Stimulated activated CD4-positive, alpha-beta T cell treated with anti-CD3 and anti-CD28 coated beads, Interleukin-15, amount 100 ng/mL, for 48 hours (primary cell): ENCODE measurements at regions not wholly inside any gene's neighbourhood (a gene's known extent, or its start where the extent isn't known, plus 50 kb on each side); places are given as distances from the start of the nearest gene placed in this dataset.

Experiments used
- DNase-seq, 2 donors: peaks; one replicate each; pipeline ENCODE4 v3.0.0-alpha.2; 2020; ENCODE audit warnings: low read depth in 2 of 2

DNA sequence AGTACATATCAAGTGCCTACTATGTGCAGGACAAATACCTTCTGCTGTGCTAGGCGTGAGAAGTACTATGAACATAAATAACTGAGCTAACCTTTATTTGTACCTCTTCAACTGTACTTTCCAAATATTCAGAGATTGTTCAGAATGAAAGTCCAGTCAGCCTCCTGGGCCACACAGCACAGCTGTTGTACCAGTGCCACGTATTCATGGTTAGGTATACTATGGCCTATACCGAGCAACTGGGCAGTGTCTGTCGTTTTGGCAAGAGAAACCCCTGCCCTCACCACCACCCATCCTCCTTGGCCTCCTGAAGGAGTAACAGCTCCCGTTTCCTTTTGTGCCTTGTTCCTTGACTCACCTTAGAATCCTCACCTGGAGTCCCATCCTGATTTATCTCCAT, 53.0 kb downstream of the RASSF10 start:
- no peak for DNase-seq

DNA sequence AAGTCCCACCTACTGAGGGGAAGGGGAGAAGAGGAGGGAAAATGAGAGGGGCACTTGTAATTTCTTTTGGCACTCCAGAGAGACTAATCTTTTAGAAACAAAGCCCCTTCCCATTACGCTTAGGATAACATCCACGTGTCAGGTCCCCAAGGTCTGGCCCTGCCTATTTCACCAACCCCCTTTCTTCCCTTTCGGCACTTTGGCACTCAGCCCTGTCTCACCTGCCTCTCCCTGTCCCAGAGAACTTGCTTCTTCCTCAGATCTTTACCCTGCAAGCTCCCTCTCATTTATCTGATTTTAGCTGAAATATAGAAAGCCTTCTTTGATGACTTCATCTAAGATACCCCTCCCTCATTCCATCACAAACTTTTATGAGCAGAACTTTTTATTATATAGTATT, 55.5 kb downstream of the RASSF10 start:
- DNase-seq, result no peak

DNA sequence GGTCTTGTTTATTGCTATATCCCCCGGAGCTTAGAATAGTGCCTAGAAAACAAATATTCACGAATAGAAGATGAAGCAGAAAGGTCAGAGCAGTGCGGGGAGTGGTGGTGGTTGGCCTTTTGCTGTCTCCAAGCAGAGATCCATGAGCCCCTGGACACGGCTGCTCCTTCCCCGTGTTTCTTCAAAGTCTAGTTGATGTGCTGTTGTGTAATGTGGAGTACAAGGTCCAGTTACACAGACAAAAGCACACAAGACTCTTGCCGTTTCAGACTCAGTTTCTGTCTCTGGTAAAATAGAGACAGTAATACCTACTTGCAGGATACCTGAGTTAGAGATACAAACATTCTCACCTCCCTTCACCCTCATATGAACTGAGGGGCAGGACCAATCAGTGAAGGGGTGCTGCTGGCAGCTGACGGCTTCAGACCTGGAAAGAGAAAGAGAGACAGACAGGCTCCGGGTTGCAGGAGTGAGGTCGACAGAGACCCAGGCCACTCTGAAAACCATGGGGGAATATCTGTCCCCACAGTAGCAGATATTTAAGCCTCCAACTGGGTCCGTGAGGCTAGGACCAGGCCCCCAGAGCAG, 56.2 kb downstream of the RASSF10 start:
- DNase-seq, result no peak

DNA sequence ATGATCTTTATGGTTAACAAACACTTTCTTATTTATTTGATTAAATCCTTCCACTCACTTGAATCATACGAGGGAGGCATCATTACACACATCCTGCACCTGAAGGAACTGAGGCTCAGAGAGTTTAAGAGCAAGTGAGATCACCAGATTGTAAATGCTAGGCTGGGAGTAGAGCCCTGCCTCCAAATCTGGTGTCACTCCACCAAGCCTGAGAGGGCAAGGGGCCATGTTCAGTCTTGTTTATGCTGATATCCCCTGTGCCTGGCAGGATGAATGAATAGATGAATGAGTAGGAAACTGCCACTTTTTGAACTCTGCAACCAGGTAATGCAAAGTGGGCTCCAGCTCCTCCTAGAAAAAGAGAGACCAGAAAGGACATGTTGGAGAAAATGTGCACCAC, 59.1 kb downstream of the RASSF10 start:
- DNase-seq, result no peak

DNA sequence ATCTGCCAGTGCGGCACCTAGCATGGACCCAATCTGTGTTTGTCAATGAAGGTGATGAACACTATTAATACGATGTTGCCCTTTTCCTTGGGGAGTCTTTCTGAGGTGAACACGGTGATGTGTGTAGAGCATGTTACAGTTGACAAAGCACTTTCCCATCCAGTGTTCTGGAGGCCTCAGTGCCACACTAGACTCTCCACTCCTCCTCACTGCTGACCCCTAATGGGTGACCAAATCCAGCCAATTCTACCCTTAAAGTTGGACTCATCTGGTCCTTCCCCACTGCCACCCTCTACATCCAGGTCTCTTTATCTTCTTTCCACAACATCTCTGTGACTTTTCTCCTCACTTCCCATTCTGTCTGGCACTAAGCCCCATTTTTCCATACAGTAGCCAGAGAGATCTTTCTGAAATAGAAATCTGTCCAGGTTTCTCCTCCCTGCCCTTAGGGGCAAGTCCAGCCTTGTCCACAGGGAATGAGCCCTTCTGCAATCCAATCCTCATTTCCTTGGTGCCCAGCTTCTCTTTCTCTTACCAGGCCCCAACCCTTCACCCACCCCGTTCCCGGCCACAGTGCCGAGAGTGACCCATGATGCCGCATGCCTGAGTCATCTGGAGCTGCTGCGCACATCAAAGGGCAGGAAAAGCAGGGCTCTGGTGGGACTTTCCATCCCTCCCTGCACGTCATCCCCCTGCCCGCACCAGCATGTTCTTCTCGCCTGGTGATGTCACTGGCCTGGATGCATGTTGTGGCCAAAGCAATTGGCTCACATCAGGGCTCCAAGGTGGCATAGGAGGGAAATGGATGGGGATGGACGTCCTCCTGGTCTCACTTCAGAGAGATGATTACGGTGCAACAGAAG, 64.2 kb downstream of the RASSF10 start:
- no peak for DNase-seq

DNA sequence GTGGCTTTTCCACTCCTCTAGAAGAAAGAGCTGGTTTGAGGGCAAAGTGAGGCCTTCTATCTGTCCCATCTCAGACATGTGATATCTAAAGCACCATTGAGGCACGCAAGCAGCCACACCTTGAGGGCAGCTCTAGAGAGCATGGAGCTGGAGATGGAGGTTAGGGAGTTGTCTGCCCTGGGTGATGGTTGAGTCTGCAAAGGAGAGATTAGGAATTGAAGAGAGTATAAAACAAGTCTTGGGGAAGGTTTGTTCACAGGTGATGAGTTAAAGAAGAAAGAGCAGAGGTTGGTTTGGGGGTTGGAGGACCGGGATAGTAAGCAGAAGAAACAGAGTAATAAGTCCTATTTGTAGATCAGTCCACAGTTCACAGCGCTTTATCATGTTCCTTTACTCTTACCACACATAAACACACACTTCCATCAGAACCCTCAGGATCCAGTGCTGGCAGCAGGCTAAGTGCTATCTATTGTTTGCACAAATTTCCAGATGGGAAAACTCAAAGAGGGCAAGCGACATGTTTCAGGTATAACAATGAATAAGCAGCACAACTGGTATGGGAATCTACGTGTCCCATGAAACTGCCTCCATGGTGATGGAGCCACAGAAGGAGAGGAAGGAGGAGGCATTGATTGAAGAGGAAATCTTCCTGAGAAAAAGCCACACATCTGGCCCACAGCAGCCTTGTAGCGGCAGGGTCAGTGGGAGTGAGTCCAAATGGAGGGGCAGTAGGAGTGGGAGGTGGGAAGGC, 65.8 kb downstream of the RASSF10 start:
- no peak for DNase-seq

DNA sequence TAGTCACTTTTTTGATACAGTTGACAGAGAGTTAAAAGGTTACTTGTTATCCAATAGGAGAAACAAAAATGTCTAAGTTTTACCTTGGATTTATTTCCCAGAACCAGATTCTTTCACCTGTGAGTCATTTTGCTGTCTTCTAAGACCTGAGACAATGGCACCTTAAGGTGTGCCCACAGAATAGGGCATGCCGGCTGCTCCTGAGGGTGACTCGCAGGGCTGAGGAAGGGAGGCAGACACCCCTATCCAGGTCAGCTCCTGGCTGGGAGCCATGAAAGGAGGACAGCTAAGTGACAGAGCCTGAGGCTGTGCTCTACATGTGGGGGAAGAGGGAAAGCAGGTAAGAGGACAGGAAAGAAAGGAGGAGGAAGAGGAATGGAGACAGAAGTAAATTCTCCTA, 67.8 kb downstream of the RASSF10 start:
- DNase-seq, result no peak

DNA sequence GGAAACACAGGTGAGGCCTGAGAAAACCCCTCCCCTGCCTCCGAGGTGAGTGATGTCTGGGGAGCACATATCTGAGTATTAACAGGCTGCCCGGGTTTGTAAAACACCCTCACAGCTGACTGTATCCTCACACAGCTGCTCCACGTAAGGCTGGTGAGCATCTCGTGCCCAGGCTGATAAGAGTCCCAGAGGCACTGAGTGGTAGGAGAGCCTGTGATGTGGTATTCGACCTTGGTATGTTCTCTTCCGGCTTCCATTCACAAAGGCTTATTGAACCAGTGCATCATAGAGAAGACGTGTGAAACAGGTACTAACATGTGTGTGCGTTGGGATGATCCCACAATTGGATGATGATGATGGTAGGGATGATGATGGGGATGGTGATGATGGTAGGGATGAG, 71.7 kb downstream of the RASSF10 start:
- no peak for DNase-seq

DNA sequence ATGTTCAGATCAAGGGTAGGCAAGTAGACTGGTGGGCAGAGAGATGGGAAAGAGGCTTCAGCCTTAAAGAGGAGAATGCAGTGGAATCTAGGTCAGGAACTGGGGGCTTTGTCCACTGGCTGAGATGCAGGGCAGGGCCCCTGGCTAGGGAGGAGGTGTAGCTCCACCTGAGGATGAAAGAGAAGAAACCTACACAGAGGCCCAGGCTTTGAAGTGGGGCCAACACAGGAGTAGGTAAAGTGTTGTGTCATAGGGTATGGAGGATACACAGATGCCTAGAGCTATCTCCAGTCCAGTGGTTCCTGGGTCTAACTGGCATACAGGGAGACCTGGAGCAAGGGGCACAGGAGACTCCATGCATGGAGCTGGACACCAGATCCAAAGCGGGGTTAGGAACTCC, 73.5 kb downstream of the RASSF10 start:
- no peak for DNase-seq

DNA sequence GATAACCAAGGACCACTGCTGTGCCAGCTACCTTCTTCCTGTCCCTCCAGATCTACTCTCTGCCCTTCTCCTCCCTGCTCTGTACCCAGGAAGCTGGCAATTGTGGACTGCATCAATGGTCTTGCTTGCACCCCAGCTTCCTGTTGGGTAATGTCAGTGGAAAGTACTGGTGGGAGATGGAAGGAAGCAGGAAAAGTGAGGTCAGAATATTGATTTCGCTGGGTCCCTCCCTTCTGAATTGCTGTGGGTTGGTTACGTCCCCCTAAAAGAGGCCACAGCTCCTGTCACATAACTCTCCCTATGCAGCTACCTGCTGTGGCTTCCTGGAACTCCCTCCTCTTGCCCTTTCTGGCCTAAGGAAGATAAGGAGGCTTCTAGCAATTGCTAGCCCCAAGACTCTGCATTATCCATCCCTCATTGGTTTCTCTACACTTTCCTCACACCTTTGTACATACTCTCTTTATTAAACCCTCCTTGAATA, 81.2 kb downstream of the RASSF10 start:
- DNase-seq, result no peak

DNA sequence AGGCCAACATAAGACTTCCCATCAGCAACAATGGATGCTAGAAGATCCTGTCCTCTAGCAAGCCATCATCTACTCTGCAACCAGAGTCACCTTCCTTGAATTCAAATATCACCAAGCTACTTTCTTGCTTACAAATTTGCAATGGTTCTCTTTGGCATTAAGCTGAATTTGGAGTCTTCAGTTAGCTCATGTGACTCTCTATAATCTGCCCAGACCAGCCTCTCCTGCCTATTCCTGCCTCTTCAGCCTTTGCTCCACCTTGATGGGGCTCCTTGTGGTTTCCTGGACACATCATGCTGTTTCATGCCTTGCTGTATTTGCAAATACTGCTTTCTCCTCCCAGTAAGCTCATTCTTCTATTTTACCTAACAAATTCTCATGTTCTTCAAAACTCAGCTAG, 82.3 kb downstream of the RASSF10 start:
- DNase-seq, result no peak

DNA sequence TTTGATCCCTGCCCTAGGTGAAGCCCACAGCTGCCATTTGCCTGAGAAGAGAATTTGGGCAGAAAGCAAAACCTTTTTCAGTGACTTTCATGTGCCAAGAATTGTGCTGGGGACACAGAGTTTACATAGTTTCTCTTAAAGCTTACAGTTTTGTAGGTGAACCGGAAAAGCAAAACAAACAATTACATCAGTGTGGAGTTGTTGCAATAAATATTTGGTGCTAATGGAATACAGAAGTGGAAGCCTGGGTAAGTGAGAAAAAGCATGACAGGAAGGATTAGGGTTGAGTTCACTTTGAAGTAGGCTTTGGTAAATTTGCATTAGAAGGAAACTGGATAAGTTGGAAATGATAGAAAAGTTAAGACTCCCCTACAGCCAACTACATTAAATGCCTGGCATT, 82.7 kb downstream of the RASSF10 start:
- DNase-seq, result no peak

DNA sequence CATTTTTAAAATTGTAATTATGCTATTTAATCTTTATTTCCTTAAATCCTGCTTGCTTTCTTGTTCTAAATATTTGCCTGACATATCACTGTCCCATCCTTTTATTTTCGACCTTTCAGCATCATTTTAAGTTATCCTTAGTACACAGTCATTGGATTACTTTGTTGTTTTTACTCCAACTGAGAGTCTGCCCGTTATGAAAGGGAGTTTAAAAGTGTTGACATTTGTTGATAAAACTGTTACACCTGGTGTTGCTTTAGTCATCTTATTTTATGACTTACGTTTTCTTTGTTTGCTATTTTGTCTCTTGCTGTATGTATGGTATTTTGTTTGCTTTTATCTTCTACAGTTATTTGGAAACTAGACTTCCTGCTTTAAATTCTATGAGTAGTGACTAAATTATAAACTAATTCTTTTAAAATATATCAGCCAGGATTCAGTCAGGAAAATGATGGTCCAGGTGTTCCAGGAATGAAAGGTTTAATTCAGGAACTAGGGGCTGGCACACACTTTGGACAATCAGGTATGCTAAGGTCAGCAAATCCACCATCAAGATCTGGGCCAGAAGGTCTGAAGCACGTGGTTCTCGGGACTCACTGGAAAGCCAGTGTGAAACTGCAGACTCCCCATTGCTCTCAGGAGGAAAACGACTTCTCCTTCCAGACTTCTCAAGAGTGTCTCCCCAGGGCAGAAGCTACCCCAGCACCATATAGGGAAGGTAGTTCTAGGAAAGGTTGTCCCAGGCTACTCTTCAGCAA, 86.0 kb downstream of the RASSF10 start:
- no peak for DNase-seq

DNA sequence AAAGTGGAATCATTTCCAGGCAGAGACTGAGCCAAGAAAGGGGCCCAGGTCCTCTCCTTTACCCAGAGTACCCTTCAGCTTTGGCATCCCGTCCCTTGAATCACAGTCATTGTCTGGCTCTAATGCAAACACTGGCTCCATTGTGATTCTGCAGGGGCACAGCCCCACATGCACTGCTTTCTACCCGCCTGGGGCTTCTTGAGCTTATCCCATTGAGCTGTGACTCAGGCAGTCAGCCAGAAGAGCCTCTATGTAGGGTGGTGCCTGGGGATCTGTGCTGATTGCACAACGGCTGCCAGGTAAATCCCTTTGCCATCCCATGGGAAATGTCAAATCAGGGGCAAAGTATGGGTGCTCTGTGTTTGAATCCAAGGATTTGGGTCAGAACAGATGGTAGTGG, 88.9 kb downstream of the RASSF10 start:
- DNase-seq, result no peak

DNA sequence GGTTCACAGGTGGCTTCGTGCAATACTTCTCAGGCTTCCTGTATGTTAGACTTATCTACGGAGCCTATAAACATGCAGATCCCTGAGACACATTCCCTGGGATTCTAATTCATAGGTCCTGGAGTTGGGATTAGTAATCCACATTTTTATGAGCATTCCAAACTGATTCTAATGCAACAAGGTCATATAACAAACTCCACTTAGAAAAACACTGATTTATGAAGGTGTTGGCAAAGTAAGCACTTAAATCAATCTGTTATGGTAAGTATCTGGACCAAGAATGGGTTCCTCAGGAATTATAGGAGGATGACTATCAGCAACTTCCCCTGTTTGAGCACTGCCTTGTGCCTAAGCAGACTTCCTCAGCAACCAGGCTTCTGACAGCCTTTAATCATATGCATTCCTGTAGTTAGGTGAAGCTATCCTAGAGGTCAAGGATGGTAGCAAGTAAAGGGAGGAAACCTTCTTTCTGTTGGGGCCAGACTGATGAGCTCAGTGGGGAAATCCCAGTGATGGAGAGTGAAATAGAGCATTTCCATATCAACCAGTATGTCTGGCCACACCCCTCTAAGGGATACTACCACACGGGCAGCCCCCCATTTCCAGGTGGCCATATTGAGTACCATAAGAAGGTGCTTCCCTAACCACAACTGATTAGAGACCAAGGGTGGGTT, 89.6 kb downstream of the RASSF10 start:
- no peak for DNase-seq

DNA sequence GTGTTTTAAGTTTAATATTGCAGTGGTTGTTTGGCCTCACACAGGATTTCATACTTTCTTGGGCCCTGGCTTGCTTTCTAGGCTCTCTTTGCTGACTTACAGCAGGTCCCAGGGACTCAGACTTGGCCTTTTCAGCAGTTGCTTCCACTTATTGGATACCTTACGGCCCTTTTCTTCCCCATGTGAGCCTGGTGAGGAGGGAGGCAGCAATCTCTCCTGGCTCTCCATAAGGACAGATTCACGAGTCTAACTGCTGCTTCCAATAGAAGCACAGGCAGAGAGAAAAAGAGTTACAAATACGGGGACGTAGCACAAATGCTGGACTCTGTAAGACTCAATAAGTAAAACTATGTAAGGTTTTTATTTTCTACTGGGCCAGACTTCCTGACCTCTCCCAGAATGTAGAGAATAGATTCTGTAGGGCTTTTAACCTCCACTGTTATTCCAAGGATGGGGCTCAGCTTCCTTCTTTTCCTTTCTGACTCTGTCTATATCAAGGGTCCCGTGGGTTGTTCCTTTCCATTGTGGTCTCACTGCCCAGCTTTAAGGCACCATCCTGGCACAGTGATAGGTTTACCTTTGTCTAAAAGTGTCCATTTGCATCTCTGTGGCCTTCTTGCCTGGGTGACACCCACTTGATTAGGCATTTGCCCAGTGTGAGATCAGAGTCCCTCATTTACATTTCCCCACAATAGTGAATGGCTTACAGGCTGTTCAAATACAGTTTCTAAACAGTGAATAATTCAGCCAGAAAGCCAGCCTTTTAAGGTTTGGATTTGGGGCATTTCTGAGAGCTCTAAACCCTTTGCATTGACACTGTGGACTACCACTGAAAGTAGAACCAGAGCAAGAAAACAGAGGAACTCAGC, 92.8 kb downstream of the RASSF10 start:
- DNase-seq, result no peak

DNA sequence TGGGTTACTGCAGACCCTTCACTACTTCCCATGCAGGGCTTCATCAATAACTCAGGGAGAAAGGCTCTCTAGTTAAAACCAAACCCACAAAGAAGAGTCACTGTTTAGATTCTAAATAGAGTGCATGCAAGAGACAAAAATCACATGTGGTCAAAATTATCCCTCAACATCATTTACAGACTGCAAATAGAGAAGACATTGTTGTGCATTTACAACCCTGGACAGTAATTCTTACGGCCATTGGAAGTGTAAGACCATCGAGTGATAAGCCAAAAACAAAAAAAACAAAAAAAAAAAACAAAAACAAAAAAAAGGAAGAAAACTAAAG, 93.4 kb downstream of the RASSF10 start:
- no peak for DNase-seq

DNA sequence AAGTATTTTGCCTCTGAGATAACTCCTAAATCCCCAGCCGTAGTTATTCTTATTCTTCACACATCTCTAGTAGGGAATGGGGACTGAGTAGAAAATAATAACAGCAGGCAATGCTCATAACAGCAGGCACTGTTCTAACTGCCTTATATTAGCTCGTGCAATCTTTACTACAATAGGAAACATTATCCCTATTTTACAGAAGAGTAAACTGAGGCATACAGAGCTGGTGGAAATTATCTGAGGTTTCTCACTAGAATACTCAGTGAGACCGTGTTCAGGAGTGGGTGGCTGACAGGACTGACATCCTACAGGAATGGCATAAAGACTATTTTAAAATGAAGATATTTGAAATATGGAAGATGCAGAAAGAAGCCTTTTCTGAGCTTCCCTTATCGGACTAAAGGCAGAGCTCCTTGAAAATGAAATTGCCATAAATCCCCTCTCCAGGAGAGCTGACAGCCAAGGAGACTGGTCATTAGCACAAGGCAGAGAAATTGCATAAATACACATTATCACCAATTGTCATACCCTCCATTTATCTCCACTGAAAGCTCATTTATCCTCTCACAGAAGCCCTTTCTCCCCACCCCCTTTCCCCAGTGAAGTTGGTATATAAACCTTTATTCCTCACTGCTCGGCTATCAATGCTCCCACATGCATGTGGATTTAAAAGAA, 93.9 kb downstream of the RASSF10 start:
- no peak for DNase-seq

DNA sequence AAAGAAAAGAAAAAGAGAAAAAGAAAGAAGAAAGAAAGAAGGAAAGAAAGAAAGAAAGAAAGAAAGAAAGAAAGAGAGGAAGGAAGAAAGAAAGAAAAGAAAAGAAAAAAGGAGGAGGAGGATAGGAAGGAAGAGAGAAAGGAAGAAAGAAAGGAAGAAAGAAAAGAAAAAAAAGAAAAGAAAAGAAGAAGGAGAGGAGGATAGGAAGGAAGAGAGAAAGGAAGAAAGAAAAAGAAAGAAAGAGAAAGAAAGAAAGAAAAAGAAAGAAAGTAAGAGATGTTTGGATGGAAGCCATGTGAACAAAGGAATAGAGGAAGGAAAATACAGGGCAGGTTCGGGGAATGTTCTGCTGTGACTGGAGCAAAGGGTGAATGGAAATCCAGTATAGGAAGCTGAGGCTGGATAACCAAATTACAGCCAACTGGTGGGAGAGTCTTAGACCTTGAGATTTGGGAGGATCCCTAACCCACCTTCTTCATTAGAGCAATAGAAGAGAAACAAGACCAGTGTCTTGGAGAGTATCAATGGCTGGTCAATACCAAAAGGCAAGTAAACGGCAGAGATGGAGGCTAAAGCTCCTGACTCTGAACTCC, 94.9 kb downstream of the RASSF10 start:
- no peak for DNase-seq
